ENCODE measurements at regions not wholly inside any gene's neighbourhood (a gene's known extent, or its start where the extent isn't known, plus 50 kb on each side); places are given as distances from the start of the nearest gene placed in this dataset.
"Not testable (repeated sequence)": the region's sequence is repeated elsewhere in the genome, so short reads cannot be mapped to it uniquely, and the experiment has no call there.

DNA sequence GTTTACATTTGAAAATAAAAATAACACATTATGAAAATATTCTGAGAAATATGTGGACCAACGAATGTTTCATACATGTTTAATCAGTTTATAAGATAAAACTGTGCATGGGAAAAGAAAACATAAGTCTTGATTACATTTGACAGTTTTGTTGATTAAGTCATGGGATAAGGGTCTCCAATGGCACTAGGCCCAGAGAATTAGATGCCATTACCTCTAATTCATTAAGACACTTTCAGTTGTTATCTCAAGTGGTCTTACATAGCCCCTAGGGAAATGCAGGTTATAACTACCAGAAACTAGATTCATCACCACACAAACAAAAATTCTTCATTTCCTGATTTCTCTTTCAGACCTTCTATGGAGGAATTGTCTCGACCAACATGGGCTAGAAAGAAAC is 300.8 kb downstream of the PCDH7 start:
- DNase-seq, result no peak

GRCh38 chr4:31022702-31023101 is 302.5 kb downstream of the PCDH7 start:
- no peak for DNase-seq

GRCh38 chr4:31023109-31023508 is 302.9 kb downstream of the PCDH7 start:
- no peak for DNase-seq

DNA sequence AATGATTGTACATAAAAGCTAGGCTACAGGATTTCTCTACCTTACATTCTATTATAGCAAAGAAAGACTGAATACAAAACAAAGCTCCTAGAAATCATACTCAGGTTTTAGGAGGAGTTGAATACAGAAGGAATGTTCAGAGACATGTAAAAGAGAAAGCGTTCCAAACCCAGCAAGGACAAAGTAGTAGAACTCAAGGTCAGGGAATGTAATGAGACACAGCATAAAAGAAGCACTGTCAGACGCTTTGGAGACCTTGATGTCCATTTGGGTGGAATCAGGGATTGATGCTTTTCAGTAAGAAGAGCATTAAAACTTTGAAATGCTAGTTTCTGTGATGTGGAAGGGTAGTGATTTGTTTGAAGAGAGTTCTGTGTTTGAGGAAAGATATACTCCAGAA is 303.6 kb downstream of the PCDH7 start:
- DNase-seq, result no peak

- DNase-seq, result not testable (repeated sequence)
These were observed 304.6 kb downstream of the PCDH7 start for GRCh38 chr4:31024781-31025180.

GRCh38 chr4:31026256-31026655 is 306.1 kb downstream of the PCDH7 start:
- DNase-seq, result no peak

GRCh38 chr4:31034550-31034949 is 314.4 kb downstream of the PCDH7 start:
- DNase-seq, result no peak

- no peak for DNase-seq
These were observed 315.6 kb downstream of the PCDH7 start for GRCh38 chr4:31035761-31036160.

DNA sequence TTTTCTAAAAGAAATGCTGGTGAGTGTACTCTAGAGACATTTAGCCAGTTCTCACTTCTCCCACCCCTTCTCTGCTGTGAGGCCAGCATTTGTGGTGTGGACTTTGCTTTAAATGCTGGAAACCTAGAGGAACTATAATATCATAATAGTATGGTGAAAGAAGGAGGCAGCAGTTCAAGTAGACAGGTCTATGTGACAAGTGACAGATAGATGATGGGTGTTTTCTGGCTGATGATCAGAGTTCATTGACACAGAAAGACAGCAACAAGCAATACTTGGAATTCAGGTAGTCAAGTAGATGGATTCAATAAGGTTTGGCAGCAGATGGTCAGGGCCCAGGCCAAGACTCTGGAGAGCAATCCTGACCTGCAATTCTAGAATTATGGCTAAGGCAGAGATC is 317.5 kb downstream of the PCDH7 start:
- no peak for DNase-seq

GRCh38 chr4:31039382-31039781 is 319.2 kb downstream of the PCDH7 start:
- no peak for DNase-seq

DNA sequence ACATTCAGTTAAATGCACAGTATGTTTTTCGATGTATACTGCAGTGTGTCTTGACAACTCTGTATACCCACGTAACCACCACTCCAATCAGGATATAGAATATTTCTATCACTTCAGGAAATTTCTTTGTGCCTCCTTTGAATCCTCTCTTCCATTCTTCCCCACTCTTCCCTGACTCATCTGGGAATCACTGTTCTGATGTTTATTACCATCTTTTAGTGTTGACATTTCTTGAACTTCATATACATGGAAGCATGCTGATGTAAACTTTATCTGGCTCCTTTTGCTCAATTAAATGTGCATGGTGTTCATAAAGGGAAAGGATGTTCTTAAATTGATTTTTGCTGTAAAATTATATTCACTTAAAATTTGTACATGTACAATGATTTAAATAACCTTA is 319.9 kb downstream of the PCDH7 start:
- no peak for DNase-seq

GRCh38 chr4:31041385-31041784 is 321.2 kb downstream of the PCDH7 start:
- DNase-seq, result no peak

DNA sequence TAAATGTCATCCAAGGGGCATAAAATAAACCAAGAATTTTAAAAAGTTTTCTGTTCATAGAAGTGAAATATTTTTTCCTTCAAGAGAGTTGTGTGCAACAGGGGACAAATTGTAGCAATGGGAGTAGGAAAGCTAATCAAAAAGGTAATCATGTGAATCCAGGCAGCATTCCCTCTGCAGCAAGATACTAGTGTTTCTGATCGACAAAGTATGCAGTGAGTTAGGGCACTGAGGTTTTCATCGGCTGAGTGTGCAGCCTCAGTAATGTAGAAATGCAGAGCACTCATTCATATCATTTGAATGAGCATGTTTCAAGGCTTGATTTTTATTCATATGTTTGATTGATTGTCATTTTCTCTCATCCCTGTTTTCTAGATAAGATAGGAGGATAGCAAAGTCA is 321.7 kb downstream of the PCDH7 start:
- DNase-seq, result no peak

DNA sequence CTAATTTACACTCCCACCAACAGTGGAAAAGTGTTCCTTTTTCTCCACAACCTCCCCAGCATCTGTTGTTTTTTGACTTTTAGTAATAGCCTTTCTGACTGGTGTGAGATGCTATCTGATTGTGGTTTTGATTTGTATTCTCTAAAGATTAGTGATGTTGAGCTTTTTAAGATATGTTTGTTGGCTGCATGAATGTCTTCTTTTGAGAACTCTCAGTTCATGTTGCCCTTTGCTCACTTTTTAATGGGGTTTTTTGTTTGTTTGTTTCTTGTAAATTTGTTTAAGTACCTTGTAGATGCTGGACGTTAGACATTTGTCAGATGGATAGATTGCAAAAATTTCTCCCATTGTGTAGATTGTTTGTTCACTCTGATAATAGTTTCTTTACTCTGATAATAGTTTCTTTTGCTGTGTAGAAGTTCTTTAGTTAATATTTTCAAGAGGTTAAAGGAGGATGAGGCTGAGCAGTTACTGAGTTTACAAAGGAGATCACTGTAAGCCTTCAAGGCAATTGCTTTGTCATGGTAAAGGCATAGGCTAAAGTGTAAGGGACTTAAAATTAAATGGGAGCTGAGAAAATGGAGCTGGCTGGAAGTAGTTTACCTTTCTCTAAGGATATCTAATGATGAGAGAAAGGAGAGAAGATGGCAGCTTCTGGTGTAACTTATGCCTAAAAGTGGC is 323.4 kb downstream of the PCDH7 start:
- no peak for DNase-seq

- DNase-seq, result no peak
These were observed 325.0 kb downstream of the PCDH7 start for GRCh38 chr4:31045151-31045550.

DNA sequence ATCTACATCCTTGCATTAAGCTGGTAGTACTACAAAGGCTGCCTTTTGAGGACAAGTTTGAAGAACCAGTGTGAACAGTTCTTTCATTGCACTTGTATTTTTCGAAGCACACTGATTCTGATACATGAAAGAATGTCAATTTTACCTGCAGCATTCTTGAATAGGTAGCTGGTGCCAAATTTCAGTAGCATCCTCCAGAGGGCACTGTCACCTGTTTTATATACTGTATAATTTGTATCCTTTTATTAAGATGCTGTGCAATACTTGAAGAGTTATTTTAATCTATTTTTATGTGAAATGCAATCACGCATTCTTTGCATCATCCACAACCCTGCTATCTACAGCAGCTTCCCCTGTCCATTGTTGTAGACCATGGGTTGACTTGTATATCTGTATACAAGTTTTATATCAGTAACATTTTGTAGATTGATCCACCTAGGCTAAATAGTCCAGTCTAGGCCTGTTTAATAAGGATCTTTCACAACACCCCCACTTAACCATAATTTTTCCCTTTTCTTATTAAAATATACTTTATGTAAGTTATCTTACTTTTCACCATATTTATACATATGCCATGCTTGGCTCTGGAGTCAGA is 325.7 kb downstream of the PCDH7 start:
- no peak for DNase-seq

GRCh38 chr4:31051151-31051550 is 331.0 kb downstream of the PCDH7 start:
- no peak for DNase-seq

DNA sequence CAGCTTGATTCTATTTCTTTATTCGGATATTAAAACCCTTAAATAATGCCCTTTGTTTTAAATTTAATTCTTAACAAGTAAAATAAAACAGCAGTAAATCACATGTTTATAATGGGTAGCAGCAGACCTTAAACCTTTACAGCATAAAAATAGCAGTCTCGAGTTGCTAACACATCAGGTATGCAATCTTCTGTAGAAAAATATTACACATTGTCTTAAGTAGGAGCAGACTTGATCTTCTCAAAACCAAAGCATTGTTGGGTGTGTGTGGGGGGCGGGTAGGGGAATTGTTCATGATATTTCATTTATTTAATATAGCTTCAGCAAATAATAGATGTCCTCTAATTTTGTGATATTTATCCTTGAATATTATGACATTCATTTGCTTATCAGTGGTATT is 331.4 kb downstream of the PCDH7 start:
- no peak for DNase-seq

- no peak for DNase-seq
These were observed 332.4 kb downstream of the PCDH7 start for GRCh38 chr4:31052519-31052918.

- DNase-seq, result no peak
These were observed 333.3 kb downstream of the PCDH7 start for GRCh38 chr4:31053451-31053850.

- no peak for DNase-seq
These were observed 334.1 kb downstream of the PCDH7 start for GRCh38 chr4:31054295-31054694.

DNA sequence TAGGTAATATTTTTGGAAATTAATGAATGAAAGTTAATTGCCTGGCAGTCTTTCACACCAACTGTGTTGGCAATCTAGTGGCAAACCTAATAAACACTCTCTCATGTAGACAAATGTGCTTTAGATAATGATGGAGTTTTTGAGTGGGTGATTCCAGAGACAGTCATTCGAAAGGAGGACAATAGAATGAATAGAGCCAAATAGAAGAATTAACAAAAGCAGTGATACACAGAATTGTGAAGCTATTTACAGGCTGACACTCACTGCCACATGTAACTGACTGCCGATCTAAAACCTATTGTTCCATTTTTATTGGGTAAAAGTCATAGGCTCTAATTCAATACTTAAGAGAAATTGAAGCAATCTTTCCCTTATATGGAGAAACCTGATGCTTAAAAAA is 338.5 kb downstream of the PCDH7 start:
- no peak for DNase-seq

DNA sequence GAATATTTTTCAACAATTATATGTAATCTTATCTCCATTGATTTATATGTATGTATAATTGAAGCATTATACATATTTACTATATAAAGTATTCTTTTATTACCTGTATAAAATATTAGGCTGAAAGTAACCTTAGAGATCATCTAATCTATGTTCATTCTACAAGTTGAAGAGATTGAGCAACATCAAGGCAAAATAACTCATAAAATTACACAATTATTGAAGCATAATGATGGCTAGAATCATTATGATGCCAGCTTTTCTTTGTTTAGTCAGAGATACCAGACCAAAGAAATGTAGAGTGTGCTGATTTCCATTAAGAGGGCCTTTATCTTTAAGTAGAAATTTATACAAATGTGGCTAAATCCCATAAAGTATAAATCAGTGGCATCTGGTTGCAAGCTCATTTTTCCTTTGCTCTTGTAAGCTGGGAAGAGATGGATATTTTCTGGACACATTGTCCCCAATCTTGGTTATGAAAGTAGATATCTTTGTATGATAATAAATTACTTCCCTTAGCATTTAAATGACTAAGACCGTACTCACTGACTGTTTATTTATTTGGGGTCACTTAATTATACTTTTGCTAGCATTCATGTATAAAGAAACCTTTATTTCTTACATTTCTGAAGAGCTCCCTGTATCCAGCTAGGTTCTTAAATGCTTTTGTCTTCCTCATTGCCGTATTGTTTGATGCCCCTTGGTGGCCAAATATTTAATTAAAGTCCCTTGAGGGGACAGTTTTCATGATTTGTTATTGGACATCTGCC is 339.8 kb downstream of the PCDH7 start:
- DNase-seq, result no peak

GRCh38 chr4:31065086-31065485 is 344.9 kb downstream of the PCDH7 start:
- DNase-seq, result no peak
